GM21723 (cell line): ENCODE measurements at regions not wholly inside any gene's neighbourhood (a gene's known extent, or its start where the extent isn't known, plus 50 kb on each side); places are given as distances from the start of the nearest gene placed in this dataset.

Experiments used
- ATAC-seq: cut with Tn5 transposase; IDR thresholded peaks from one replicate; pipeline ENCODE4 v1.9.1; 2021; ENCODE audit warnings: mild to moderate bottlenecking, moderate library complexity; ENCODE audit not compliant: unreplicated experiment

GRCh38 chr9:87437966-87438365 lies 59.7 kb upstream of the DAPK1 start:
- ATAC-seq = no peak

DNA sequence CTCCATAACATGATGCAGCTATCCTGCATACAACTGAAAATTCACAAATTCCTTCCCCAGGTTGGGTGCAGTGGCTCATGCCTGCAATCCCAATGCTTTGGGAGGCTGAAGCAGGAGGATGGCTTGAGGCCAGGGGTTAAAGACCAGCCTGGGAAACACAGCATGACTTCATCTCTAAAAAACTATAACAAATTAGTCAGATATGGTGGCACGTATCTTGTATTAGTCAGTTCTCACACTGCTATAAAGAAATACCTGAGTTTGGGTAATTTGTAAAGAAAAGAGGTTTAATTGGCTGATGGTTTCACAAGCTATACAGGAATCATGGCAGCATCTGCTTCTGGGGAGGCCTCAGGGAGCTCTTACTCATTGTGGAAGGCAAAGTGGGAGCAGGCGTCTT lies 56.4 kb upstream of the DAPK1 start:
- no peak for ATAC-seq

DNA sequence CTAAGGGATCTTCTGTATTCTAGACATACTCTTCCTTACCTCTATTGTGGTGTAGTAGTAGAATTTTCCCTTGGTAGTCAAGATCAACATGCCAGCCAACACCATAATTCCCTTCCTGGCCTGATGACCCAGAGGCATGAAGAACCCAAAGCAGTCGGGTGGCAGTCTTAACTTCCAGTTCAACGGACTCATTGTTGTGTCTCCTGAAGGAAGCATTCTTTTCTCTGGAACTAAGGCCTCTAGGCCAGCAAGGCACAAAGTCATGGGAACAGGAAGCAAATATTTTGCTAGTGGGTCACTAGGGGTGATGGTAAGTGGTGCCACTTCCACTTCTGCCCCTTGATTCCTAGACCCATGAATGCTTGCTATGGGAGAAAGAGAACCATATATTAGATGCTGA lies 55.2 kb upstream of the DAPK1 start:
- ATAC-seq = no peak

- no peak for ATAC-seq
Observed at GRCh38 chr9:87443006-87443405, 54.7 kb upstream of the DAPK1 start.

DNA sequence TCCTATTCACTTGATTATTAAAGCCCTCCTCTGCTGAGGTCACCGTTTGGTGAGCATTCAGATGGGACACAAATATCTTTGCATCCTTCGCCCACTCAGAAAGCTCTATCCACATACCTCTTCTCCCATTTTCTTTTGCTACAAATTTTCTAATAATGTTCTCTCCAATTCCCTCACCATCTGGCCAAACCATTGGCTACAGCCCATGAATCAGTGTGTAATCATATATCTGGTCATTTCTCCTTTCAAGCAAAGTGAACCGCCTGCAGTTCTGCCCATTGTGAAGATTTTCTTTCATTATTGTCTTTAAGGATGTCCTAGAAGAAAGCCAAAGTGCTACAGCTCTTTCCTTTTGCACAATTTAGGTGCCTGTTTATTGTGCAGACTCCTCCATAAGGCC lies 54.2 kb upstream of the DAPK1 start:
- no peak for ATAC-seq

DNA sequence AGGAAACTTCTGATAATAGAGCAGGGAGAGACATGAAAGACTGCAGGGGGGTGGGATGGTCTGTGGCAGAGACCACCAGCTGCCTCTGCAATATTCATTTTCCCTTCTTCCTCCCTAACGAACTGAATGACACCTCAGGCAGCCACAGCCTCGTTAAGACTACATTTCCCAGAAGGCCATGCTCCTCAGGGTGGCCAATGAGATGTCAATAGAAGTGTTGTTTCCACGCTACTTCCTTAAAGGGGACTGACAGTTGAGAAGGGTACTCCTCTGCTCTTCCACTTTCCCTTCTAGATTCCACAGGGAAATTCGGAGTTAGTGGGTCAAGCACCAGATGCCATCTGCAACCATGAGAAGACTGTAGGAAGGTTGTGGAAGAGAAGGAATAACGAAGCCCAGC lies 52.0 kb upstream of the DAPK1 start:
- ATAC-seq = peak; percentile 99

DNA sequence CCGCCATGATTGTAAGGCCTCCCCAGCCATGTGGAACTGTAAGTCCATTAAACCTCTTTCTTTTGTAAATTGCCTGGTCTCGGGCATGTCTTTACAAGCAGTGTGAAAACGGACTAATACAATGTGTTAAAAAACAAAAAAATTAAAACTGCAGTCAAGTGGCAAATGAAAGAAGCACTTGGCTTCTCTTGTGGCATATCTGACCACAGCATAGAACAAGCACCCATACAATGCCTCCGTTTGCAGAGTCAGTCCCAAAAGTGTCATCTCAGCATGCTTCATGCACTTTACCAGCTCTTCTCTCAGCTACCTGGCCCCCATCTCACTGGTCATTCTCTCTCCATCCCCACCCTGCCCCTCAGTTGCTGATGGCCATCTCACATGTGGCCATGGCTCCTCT lies 51.1 kb upstream of the DAPK1 start:
- ATAC-seq = no peak

- ATAC-seq = no peak
Observed at GRCh38 chr9:87447547-87448432, 49.9 kb upstream of the DAPK1 start.
